ENCODE measurements at regions not wholly inside any gene's neighbourhood (a gene's known extent, or its start where the extent isn't known, plus 50 kb on each side); places are given as distances from the start of the nearest gene placed in this dataset.

DNA sequence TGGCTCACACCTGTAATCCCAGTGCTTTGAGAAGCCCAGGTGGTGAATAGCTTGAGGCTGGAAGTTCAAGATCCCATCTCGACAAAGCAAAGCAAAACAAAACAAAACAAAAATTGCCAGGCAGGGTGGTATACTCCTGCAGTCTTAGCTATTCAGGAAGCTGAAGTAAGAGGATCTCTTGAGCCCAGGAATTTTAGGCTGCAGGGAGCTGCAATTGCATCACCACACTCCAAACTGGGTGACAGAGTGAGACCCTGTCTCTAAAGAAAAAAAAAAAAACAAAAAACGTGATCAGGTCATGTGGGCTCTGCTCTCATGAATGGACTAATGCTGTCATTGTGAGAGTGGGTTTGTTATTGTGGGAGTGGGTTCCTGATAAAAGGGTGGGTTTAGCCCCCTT, 409.1 kb downstream of the NPIPA7 start:
- no peak for DNase-seq (ENCODE audit: low read depth, low spot score)

DNA sequence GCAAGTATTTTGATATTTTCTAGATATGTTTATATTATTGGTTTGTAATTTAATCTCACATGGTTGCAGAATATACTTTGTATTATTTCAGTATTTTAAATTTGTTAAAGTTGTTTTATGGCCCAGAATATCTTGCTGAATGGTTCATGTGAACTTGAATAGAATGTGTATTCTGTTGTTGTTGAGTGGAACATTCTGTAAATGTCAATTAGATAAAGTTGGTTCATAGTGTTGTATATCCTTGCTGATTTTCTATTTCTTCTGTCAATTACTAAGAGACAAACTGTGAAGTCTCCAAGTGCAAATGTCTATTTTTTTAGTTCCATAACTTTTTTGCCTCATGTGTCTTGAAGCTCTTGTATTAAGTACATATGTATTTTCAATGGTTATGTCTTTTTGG, 411.7 kb downstream of the NPIPA7 start:
- no peak for DNase-seq (ENCODE audit: low read depth, low spot score)

DNA sequence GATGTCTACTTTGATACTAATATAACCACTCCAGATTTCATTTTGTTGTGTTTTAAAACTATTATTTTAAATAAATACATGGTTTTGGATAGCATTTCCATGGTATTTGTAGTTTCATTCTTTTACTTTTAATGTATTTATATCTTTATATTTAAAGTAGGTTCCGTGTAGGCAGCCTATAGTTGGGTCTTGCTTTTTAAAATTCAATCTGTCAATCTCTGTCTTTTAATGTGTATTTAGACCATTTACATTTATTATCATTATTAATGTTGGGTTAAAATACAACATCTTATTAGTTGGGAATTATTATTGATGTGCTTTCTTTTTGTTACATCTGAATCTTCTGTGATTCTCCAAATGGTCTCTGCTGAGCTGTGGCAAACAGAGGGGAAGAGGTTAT, 412.1 kb downstream of the NPIPA7 start:
- no peak for DNase-seq (ENCODE audit: low read depth, low spot score)

DNA sequence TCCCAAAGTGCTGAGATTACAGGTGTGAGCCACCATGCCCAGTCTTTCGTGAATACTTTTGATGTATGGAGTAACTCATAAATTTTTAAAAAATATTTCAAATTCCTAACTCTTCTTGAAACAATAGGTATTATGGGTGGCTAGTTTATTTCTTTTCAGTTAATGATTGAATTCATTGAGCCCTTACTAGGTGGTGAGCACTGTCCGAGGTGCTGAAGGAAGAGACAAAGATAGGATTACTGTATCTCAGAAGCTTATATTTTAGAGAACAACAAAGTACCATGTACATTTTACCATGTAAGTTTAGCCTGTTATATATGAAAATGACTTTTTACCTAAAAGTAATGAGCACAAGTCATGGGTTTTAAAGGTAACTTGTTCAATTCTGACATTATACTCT, 418.3 kb downstream of the NPIPA7 start:
- no peak for DNase-seq (ENCODE audit: low read depth, low spot score)

DNA sequence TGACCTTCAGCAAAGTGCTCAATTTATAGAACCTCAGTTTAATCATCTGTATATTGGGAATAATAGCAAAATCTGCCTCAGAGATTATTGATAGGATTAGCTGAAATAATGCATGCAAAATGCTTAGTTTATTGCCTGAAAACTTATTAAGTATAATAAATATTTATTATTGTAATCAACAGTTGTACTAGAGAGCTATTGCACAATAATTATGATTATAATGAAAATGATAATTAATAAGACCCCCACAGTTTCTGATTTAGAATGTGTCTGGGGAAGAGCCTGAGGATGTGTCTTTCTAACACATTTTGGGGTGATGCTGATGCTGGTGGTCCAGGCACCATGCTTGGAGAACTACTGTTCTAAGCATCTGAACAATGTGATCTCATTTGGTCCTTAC, 419.6 kb downstream of the NPIPA7 start:
- DNase-seq (ENCODE audit: low read depth, low spot score), result no peak

DNA sequence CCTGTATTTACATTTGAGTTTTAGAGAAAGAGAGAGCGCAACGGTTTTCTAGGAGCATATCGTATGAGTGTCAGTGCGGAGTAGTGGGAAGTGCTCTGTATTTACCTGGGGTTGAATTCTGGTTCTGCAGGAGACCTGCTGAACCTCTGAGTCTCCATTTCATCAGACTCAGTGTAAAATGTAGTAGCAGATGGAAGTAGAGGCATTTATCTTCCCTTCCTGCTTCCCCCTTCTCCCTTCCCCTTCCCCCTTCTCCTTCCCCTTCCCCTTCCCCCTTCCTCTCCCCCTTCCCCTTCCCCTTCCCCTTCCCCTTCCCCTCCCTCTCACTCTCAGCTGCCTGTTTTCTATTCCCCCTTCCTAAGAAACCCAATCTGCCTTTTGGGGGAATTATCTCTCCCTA, 426.9 kb downstream of the NPIPA7 start:
- DNase-seq (ENCODE audit: low read depth, low spot score), result no peak

DNA sequence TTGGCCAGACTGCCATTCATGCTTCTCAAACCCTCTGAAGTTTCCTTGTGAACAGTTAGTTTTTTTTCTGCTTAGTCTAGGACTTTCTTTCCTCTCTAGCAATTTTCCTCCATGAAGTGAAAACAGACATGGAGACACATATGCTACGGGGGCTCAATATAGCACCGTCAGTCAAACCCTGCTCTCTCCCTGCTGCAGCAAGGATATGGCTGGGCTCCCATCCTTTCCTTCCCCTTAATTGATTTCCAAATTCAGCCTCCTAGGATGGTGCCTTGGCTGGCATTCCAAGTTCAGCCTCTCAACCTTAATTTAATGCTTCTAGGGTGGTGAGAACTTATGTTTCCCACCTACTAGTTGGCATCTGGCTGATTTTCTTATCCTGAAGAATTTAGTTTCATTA, 436.7 kb downstream of the NPIPA7 start:
- DNase-seq (ENCODE audit: low read depth, low spot score), result no peak

DNA sequence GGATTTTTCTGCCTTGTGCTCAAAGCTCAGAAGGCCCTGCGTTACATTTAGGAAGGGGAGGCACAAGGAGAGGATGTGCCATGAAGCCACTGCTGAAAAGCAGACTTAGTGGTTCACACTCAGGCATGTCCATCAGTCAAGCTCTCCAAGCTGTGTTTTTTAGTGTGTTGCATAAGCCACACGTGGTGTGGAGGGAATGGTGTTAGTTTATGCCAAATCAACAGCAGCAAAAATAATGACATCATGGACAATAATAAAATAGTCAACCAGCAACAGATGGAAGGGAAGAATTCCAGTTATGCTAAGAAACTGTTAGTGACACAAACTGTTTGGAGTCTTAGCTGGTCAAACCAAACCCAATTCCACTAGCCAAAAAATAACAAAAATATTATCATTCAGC, 438.3 kb downstream of the NPIPA7 start:
- no peak for DNase-seq (ENCODE audit: low read depth, low spot score)

DNA sequence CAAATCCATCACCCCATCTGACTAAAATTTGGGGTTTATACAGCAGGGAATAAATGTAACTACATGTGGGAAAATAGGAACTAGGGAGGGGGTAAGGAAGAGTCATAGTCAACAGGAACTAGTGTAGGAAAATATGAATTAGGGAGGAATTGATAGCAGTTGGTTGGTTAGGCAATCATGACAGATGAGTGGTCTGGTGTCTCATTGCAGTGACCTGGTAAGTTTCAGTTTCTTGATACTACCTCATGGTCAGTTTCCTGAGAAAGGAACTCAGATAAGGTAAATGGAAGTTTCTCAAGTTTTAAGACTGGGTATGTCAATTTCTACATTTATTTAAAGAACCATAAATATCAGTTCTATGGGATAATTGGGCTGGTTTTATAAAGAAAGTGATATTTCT, 442.3 kb downstream of the NPIPA7 start:
- no peak for DNase-seq (ENCODE audit: low read depth, low spot score)

DNA sequence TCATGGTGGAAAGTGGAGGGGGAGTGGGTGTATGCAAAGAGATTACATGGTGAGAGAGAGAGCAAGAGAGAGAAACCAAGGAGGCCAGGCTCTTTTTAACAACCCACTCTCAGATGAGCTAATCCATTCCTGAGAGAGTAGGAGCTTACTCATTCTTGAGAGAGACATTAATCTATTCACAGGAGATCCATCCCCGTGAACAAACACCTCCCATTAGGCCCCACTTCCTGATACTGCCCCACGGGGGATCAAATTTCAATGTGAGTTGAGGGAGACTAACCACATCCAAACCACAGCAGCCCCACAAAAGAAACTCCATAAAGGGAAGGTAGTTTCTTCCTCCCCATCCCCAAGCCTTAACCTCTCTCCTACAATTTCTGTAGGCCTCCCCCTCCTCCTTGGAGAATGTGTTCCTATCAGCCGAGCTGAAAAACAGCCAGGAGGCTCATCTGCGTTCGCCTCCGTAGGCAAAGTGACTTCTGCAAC, 450.0 kb downstream of the NPIPA7 start:
- DNase-seq (ENCODE audit: low read depth, low spot score), result peak; percentile 12

DNA sequence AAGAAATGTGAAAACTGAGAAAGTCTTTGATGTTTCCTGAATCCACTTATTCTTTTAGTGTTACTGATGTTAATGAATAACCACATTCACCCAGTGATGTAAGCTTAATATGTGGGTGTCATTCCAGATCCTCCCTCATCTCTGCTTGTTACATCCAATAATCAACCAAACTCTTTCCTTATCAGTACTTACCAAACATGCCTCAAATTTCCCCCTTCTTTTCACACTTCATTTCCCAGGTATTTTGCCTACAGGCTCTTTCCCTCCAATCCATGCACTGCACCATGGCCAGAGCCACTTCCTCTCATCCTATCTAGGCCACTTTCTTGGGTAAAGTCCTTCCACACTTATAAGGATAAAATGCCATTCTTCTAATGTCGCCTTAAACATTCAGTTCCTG, 451.5 kb downstream of the NPIPA7 start:
- DNase-seq (ENCODE audit: low read depth, low spot score), result no peak

DNA sequence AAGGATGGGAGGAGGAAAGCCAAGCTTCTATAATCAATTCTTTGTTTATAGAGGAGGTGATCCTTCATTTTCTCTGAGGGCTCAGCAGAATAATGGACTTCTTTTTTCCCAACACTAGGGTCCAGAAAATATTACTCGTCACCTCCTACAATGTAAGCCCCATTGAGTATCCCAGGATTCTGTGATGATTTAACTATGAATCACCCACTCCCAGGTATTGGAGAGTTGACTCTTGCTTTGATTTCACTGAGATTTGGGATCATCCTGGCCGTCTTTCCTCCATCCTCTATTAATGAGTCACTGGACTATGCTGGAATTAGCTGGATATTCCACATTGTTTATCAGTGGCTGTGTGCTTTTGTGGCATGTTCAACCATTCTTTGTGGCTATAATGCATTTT, 452.0 kb downstream of the NPIPA7 start:
- no peak for DNase-seq (ENCODE audit: low read depth, low spot score)

DNA sequence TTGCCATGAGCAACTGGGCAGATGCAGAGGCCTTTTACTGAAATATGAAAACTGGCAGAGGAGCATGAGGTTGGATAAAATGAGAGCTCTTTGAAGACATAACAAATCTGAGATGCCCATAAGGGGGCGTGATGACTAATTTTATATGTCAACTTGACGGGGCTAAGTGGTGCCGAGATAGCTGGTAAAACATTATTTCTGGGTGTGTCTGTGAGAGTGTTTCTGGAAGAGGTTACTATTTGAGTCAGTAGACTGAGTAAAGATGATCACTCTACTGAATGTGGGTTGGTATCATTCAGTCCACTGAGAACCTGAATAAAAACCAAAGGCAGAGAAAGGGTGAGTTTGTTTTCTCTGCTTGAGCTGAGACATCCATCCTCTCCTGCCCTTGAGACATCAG, 454.2 kb downstream of the NPIPA7 start:
- no peak for DNase-seq (ENCODE audit: low read depth, low spot score)

DNA sequence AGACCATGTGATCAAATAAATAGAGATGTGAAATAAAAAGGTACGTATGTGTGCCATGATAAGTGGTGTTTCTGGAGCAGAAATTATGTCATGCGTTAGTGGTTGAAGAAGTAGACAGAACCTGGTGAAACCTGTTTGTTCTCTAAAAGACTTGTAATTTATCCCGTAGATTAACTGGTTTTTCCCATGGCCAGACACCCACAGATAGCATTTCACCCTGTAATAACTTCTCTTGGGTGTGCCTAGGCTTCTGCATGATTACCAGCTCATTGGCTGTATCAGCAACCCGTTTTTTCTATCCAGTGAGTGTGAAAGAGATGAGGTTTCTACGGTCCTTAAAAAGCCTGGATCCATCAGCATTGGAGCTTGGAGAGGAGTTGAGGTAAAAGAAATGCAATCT, 471.3 kb downstream of the NPIPA7 start:
- no peak for DNase-seq (ENCODE audit: low read depth, low spot score)

DNA sequence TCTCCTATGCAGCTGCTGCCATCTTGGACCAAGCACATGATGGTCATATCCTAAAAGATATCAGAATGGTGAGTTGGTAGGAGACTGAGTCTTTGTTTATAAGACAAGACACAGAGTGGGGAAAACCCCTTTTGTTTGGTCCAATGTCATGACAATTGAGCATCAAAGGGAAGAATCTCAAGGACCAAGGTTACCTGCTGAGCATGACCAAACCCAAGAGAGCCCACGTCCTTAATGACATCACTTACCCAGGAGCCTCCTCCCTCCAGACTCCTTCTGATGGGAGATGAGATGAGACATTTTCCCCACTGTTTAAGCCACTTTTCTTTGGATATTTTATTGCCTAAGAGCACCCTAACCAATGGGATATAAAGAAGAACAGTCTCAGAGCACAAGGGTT, 478.1 kb downstream of the NPIPA7 start:
- DNase-seq (ENCODE audit: low read depth, low spot score), result no peak

DNA sequence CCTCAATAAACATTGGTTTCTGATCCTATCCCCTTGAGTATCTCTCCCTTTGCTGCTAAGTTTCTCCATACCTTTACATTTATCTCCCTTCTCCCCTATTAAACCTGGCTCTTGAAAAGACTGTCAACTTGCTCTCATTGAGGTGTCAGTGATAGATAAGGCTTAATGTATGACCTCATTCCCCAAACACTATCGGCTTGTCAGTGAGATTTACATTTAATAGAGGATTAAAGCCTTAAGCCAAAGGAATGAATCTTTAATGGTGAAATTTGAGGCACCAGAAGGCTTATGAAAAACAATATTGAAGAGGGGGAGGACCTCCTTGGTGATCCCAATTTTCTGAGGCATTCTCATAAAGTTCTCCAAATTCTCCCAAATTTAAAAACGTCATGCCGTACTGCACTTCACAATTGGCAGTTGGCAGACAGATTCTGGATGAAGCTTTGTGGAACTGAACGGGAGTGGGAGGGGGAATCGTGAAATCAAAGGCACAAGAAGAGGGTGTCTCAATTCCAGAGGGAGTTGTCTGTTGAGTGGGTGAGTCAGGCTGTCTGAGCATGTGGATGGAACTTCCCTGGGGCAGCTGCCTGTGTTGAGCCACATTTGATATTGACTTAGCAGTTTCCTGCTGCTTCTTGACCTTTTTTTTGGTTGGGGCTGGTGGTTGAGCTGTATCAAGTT, 478.8 kb downstream of the NPIPA7 start:
- no peak for DNase-seq (ENCODE audit: low read depth, low spot score)

DNA sequence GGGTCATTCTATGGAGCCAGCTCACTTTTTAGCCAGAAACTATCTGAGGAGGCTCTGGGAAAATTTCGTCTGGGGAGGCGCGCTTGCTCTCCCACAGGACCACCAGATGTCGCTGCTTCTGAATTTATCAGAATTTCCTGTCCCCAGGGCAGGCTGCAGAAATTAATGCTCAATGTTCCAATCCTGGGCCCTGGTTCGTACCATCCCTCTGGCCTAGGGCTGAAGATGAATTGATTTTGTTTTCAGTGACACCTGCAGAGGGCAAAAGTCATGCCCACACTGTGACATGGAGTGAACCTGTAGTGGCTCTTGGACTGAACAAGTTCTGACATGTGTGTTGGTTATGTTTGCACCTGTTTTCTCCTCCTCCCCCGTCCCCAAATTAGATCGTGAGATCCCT, 482.6 kb downstream of the NPIPA7 start:
- DNase-seq (ENCODE audit: low read depth, low spot score), result no peak

DNA sequence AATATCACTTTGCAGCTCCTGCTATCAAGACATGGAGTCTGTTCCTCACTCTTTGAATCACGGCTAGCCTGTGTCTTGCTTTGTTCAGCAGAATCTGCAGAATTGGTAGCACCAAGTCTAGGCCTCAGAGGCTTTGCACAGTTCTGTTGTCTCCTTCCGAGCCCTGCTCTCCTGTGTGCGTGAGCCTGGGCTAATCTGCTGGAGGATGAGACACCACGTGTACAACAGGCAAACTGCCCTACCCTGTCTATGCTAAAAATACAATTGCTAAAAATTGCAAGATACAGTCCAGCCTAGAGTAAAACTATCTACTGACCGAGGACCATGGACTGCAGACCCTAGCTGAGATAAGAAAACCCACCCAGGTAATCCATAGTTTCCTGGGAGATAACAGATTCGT, 484.7 kb downstream of the NPIPA7 start:
- no peak for DNase-seq (ENCODE audit: low read depth, low spot score)

DNA sequence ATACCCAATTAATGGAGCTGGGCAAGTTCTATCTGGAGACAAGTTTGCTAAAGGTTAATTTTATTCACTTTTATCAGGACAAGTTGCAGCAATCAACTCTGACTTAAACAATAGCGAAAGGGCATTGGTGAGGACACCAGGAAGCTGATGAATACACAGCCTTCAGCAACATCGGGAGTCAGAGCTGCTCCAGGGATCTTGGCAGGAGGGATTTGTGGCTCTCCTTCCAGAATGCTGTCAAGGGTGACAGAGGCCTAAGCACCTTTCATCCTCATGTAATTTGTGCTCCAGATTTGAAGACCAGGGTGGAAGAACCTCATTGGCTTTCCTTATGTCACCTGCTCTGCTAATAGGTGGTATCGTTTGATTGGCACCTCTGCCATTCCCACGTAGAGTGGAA, 485.6 kb downstream of the NPIPA7 start:
- DNase-seq (ENCODE audit: low read depth, low spot score), result no peak

DNA sequence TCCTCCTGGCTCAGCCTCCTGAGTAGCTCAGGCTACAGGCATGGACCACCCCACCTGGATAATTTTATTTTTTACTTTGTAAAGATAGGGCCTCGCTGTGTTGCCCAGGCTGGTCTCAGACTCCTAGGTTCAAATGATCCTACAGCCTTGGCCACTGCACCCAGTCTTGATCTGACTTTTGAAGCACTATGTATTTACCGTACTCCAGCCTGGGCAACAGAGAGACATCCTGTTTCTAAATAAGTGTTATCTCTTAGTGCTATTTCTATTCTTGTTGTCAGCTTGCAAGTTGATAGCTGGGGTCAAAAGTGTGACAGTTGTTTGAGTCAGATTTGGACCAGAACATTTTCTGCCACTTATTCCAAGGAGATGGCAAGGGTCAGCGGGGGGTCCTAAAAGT, 486.4 kb downstream of the NPIPA7 start:
- no peak for DNase-seq (ENCODE audit: low read depth, low spot score)

DNA sequence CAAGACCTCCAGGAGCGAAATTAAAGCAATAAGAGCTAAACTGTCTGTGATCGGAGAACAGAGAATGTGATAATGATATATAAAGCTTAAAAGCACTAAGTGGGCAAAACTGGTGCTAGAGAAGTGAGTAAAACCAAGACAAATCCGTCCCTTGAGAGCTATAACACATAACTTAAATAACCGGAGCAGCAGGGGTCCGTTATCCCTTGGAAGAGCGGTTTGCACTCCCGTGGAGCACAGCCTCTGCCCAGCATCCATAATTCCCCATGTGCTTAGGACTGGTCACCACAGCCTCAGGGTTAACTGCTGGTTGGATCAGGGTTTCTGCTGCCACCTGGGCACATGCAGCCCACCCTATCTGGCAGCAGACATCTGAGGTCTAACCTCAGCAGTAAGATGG, 489.0 kb downstream of the NPIPA7 start:
- DNase-seq (ENCODE audit: low read depth, low spot score), result no peak

DNA sequence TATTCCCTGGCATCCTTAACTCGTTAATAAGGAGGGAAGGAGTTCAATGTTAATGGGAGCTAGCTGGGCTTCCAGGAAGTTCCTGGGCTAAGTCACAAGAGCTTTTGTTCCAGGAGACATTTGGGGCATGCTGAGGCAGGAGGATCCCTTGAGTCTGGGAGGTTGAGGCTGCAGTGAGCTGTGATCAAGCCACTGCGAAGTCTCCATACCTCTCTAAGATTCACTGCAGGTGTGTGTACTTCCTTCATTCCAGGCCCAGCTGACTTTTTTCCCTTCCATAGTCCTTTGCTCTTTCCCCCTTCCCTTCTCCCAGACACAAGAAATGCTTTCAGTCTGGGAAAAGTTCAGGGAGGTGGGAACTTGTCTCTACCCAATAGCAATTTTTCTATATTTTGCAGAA, 489.8 kb downstream of the NPIPA7 start:
- no peak for DNase-seq (ENCODE audit: low read depth, low spot score)

DNA sequence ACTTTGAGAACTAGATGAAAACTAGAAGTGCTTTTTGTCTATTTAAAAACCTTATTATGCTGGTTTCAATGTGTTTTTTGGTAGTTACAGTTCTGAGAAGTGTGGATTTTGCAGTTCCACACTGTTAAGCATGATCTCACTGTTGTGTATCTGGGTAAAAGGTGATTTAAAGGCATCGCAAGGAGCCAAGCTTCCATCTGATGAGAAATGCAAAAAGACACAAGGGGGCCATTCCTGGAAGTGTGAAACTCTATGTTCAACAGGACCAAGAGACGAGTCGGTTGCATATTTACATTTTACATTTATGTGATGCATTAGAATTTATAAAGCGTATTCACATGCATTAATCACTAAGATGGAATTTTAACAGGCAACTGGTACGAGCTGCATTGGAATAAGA, 490.8 kb downstream of the NPIPA7 start:
- no peak for DNase-seq (ENCODE audit: low read depth, low spot score)

DNA sequence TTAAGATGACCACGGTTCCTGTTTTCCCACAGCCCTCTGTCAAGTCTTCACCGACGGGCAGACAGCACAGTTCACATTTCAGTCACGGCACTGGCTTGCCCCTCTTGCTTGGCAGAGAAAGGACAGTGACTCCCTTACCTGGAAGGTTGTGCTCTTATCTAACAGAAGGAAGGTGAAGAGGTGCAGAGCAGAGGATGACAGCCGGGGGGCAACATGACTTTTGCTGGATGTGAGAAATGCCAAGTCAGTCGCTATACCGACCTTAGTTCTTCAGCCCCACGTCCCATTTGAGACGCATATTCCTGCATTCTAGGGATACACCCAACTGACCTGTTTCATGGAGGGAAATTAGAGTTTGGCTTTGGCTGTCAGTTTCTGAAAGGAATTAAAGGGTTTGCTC, 492.3 kb downstream of the NPIPA7 start:
- no peak for DNase-seq (ENCODE audit: low read depth, low spot score)

Data from iPS DF 19.7 (cell line).